Pancreas (tissue), 10 donors: ENCODE measurements at regions not wholly inside any gene's neighbourhood (a gene's known extent, or its start where the extent isn't known, plus 50 kb on each side); places are given as distances from the start of the nearest gene placed in this dataset.
A peak's percentile ranks its signal among the peaks of the same experiment; 100 is the strongest.
"Not testable (repeated sequence)": the region's sequence is repeated elsewhere in the genome, so short reads cannot be mapped to it uniquely, and the experiment has no call there.

ENCODE experiments used
- ATAC-seq, 4 donors: fragments of 200-7000 bp; cut with Tn5 transposase; one replicate each; pipeline versions ENCODE4 v1.8.0 to v1.9.1; 2020; ENCODE audit warnings: mild to moderate bottlenecking in 4 of 4, moderate library complexity in 4 of 4
- DNase-seq, 6 donors: peaks; one replicate each; pipeline ENCODE4 v3.0.0-alpha.2; 2020
- FAIRE-seq: peaks from 2 replicates; lab custom pipeline; 2012; peaks lifted over from hg19 to GRCh38; lab: Jason Lieb, UNC
- H3K27ac ChIP-seq, 4 donors: fragments of 200-600 bp; sonication (generic); 1 replicate in 3 of 4; 2 replicates in 1 of 4; pipeline versions ENCODE4 v1.5.0 to v1.8.0; 2020
- H3K27me3 ChIP-seq, 4 donors: fragments of 200-600 bp; one replicate each; pipeline ENCODE4 v1.8.0; 2021
- H3K36me3 ChIP-seq, 3 donors: fragments of 200-600 bp; sonication (generic) in 1 of 3; one replicate each; pipeline versions ENCODE4 v1.5.0 to v1.8.0; 2020 to 2021
- H3K4me1 ChIP-seq, 3 donors: fragments of 200-600 bp; one replicate each; pipeline ENCODE4 v1.8.0; 2021
- H3K4me3 ChIP-seq, 4 donors: fragments of 200-600 bp; sonication (generic) in 2 of 4; one replicate each; pipeline versions ENCODE4 v1.5.0 to v1.8.0; 2020 to 2021
- H3K9me3 ChIP-seq, 4 donors: fragments of 200-600 bp; one replicate each; pipeline ENCODE4 v1.8.0; 2021
- CTCF ChIP-seq, 4 donors: fragments of 200-600 bp; sonication (generic) in 3 of 4; IDR thresholded peaks; one replicate each; pipeline versions ENCODE4 v1.5.0 to v1.8.0; 2021; ENCODE audit warnings: antibody characterized with exemption in 4 of 4
- WGBS, 2 donors: extraction: QIAGEN DNeasy Blood & Tissue Kit; methylation state at CpG; one replicate each; pipeline ENCODE4 v1.1.7; 2013; 5-methylcytosine and 5-hydroxymethylcytosine counted together
- intact Hi-C, 3 donors: fragments of 100-400 bp; cut with DNase I; formaldehyde crosslinking; loops; one replicate each; pipeline versions ENCODE4 v1.11.1 to v1.14.2; 2022
- donor health status: healthy with polysubstance abuse.
- donor health status: DM: no; HTN: no; CAD: no; lungs with moderate emphysema.
- donor health status: DM: no; HTN: no; CAD: no.
- donor health status: control.
- donor health status: control.
- donor health status: Bipolar disorder and iron deficiency.
- donor health status: DM: yes; HTN: yes; CAD: no.
- donor health status: DM: no; HTN: no; CAD: no.
- donor health status: DM: no; HTN: no; CAD: no.
- donor health status: DM: yes; HTN: yes; CAD: no.

- H3K27me3 ChIP-seq = no peaks in the 10 kb centered on the region
- FAIRE-seq = no peak
- H3K27ac ChIP-seq = no peak overlapping the region
- H3K9me3 ChIP-seq = no peaks in the 10 kb centered on the region
- ATAC-seq = no peak
- H3K4me1 ChIP-seq = no peaks in the 10 kb centered on the region
- H3K4me3 ChIP-seq = no peak overlapping the region
- intact Hi-C loops = no loop called here
- no peak for TF ChIP-seq CTCF (IDR thresholded peaks at IDR 0.05)
- H3K36me3 ChIP-seq = no peaks in the 10 kb centered on the region
- 63 to 82% methylated on average over 6 of the region's 6 CpGs for WGBS, 2 donors
- no peak for DNase-seq
These were observed 316.6 kb upstream of the RIOK2 start for GRCh38 chr5:97499605-97500004.

GRCh38 chr5:97501286-97501964, 318.4 kb upstream of the RIOK2 start:
- no peak for FAIRE-seq
- H3K4me1 ChIP-seq = no peaks in the 10 kb centered on the region
- H3K27ac ChIP-seq = no peak overlapping the region
- intact Hi-C loops = no loop called here
- ATAC-seq = no peak
- H3K9me3 ChIP-seq = no peaks in the 10 kb centered on the region
- H3K4me3 ChIP-seq = no peak overlapping the region
- H3K27me3 ChIP-seq = no peaks in the 10 kb centered on the region
- TF ChIP-seq CTCF (IDR thresholded peaks at IDR 0.05) = no peak
- no peaks in the 10 kb centered on the region for H3K36me3 ChIP-seq
- 61 to 72% methylated on average over 3 of the region's 3 CpGs for WGBS, 2 donors
- no peak for DNase-seq

GRCh38 chr5:97501965-97502305, 318.9 kb upstream of the RIOK2 start:
- H3K36me3 ChIP-seq = no peaks in the 10 kb centered on the region
- no peaks in the 10 kb centered on the region for H3K27me3 ChIP-seq
- FAIRE-seq (no peak), ATAC-seq (no peak), DNase-seq (no peak)
- H3K4me3 ChIP-seq = no peak overlapping the region
- no peaks in the 10 kb centered on the region for H3K9me3 ChIP-seq
- no peak for TF ChIP-seq CTCF (IDR thresholded peaks at IDR 0.05)
- WGBS, 2 donors = 68 to 79% methylated on average over 3 of the region's 3 CpGs
- no peak overlapping the region for H3K27ac ChIP-seq
- H3K4me1 ChIP-seq = no peaks in the 10 kb centered on the region
- intact Hi-C loops = no loop called here

- DNase-seq (no peak), FAIRE-seq (no peak), ATAC-seq (no peak)
- Histone ChIP-seq H3K9me3 (no peaks in the 10 kb centered on the region), H3K27me3 (no peaks in the 10 kb centered on the region), H3K27ac (no peak overlapping the region), H3K4me1 (no peaks in the 10 kb centered on the region), H3K36me3 (no peaks in the 10 kb centered on the region), H3K4me3 (no peak overlapping the region)
- WGBS, 2 donors = 65 to 77% methylated on average over 1 of the region's 1 CpG
- intact Hi-C loops = no loop called here
- no peak for TF ChIP-seq CTCF (IDR thresholded peaks at IDR 0.05)
These were observed 325.8 kb upstream of the RIOK2 start for GRCh38 chr5:97508864-97509263.

- H3K27ac ChIP-seq, H3K27me3 ChIP-seq, DNase-seq, intact Hi-C loops, H3K36me3 ChIP-seq, H3K4me1 ChIP-seq, ATAC-seq, H3K4me3 ChIP-seq, FAIRE-seq, H3K9me3 ChIP-seq: not testable (repeated sequence)
- 89 to 94% methylated on average over 22 of the region's 22 CpGs for WGBS, 2 donors
These were observed 336.5 kb upstream of the RIOK2 start for GRCh38 chr5:97519565-97519964.

- intact Hi-C loops, H3K4me1 ChIP-seq, H3K27ac ChIP-seq, H3K27me3 ChIP-seq, DNase-seq, H3K4me3 ChIP-seq, H3K36me3 ChIP-seq, ATAC-seq, H3K9me3 ChIP-seq: not testable (repeated sequence)
- FAIRE-seq = peak; percentile 51
- 100% methylated on average over 1 of the region's 2 CpGs; no CpG with 5 or more reads in 1 of the 2 donors for WGBS, 2 donors
These were observed 340.3 kb upstream of the RIOK2 start for GRCh38 chr5:97523336-97523735.
